ENCODE measurements at regions not wholly inside any gene's neighbourhood (a gene's known extent, or its start where the extent isn't known, plus 50 kb on each side); places are given as distances from the start of the nearest gene placed in this dataset.
"Not testable (repeated sequence)": the region's sequence is repeated elsewhere in the genome, so short reads cannot be mapped to it uniquely, and the experiment has no call there.

- not testable (repeated sequence) for H3K36me3 ChIP-seq (ENCODE audit: control insufficient read depth in 4 of 4, insufficient read depth in 3 of 4, low read depth in 1 of 4, low read length in 3 of 4); H3K27ac ChIP-seq (ENCODE audit: low read depth in 1 of 2, low read length in 2 of 2); H3K4me1 ChIP-seq (ENCODE audit: control insufficient read depth in 4 of 4, insufficient read depth in 4 of 4, low read length in 3 of 4); DNase-seq (ENCODE audit: low spot score); H3K4me3 ChIP-seq (ENCODE audit: low read depth in 1 of 3, low read length in 3 of 3); H3K27me3 ChIP-seq (ENCODE audit: control insufficient read depth in 4 of 4, insufficient read depth in 4 of 4, low read length in 3 of 4); H3K9me3 ChIP-seq (ENCODE audit: control insufficient read depth in 4 of 4, low read length in 3 of 4); H3K9ac ChIP-seq (ENCODE audit: low read depth in 1 of 2, low read length in 2 of 2)
- TF ChIP-seq YY1 (IDR thresholded peaks at IDR 0.05), result peak; percentile 19
- TF ChIP-seq RXRA (IDR thresholded peaks at IDR 0.05), result peak; percentile 46
- peak; percentile 24 for TF ChIP-seq SP1 (IDR thresholded peaks at IDR 0.05)
- TF ChIP-seq HNF4A (conservative IDR thresholded peaks at IDR 0.05), result peak; percentile 43 to 47
These were observed 52.0 kb downstream of the SYT15B start for GRCh38 chr10:47711428-47711827.

DNA sequence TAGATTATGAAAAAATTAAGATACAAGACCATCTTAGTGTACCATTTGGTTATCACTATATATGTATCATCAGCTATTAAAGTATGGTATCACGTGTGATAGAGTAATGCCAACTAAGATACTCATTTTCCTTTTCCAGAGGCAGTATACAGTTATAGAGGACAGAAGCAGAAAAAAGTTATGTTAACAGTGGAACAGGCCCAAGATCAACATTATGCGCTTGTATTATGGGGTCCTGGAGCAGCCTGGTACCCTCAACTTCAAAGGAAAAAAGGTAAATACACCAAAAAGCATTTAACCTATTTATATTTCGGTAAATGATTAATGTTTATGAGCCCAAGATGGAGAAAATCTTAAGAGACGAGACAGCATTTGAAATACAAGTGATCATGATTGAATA lies 52.9 kb downstream of the SYT15B start:
- H3K4me1 ChIP-seq (ENCODE audit: control insufficient read depth in 4 of 4, insufficient read depth in 4 of 4, low read length in 3 of 4); H3K9me3 ChIP-seq (ENCODE audit: control insufficient read depth in 4 of 4, low read length in 3 of 4); H3K27ac ChIP-seq (ENCODE audit: low read depth in 1 of 2, low read length in 2 of 2); H3K4me3 ChIP-seq (ENCODE audit: low read depth in 1 of 3, low read length in 3 of 3); H3K27me3 ChIP-seq (ENCODE audit: control insufficient read depth in 4 of 4, insufficient read depth in 4 of 4, low read length in 3 of 4); H3K36me3 ChIP-seq (ENCODE audit: control insufficient read depth in 4 of 4, insufficient read depth in 3 of 4, low read depth in 1 of 4, low read length in 3 of 4); H3K9ac ChIP-seq (ENCODE audit: low read depth in 1 of 2, low read length in 2 of 2); DNase-seq (ENCODE audit: low spot score): not testable (repeated sequence)
- WGBS, result no CpG with 5 or more reads among the region's 4 CpGs

GRCh38 chr10:47705698-47706414 lies 57.5 kb downstream of the SYT15B start:
- H3K36me3 ChIP-seq (ENCODE audit: control insufficient read depth in 4 of 4, insufficient read depth in 3 of 4, low read depth in 1 of 4, low read length in 3 of 4); DNase-seq (ENCODE audit: low spot score); H3K4me1 ChIP-seq (ENCODE audit: control insufficient read depth in 4 of 4, insufficient read depth in 4 of 4, low read length in 3 of 4); H3K27me3 ChIP-seq (ENCODE audit: control insufficient read depth in 4 of 4, insufficient read depth in 4 of 4, low read length in 3 of 4); H3K9me3 ChIP-seq (ENCODE audit: control insufficient read depth in 4 of 4, low read length in 3 of 4): not testable (repeated sequence)
- Histone ChIP-seq H3K9ac (ENCODE audit: low read depth in 1 of 2, low read length in 2 of 2) (peak overlapping the region in 1 of 2 donors; percentile 31), H3K4me3 (ENCODE audit: low read depth in 1 of 3, low read length in 3 of 3) (peak overlapping the region in 1 of 3 donors; percentile 36), H3K27ac (ENCODE audit: low read depth in 1 of 2, low read length in 2 of 2) (peak overlapping the region; percentile 42 to 50)
- WGBS, result under 1% methylated on average over 24 of the region's 66 CpGs
- TF ChIP-seq YY1 (IDR thresholded peaks at IDR 0.05), result peak; percentile 76

GRCh38 chr10:47701285-47701684 lies 62.1 kb downstream of the SYT15B start:
- not testable (repeated sequence) for H3K36me3 ChIP-seq (ENCODE audit: control insufficient read depth in 4 of 4, insufficient read depth in 3 of 4, low read depth in 1 of 4, low read length in 3 of 4); H3K4me1 ChIP-seq (ENCODE audit: control insufficient read depth in 4 of 4, insufficient read depth in 4 of 4, low read length in 3 of 4); H3K27me3 ChIP-seq (ENCODE audit: control insufficient read depth in 4 of 4, insufficient read depth in 4 of 4, low read length in 3 of 4); DNase-seq (ENCODE audit: low spot score); H3K9ac ChIP-seq (ENCODE audit: low read depth in 1 of 2, low read length in 2 of 2); H3K27ac ChIP-seq (ENCODE audit: low read depth in 1 of 2, low read length in 2 of 2); H3K9me3 ChIP-seq (ENCODE audit: control insufficient read depth in 4 of 4, low read length in 3 of 4); H3K4me3 ChIP-seq (ENCODE audit: low read depth in 1 of 3, low read length in 3 of 3)
- 64% methylated on average over 1 of the region's 1 CpG for WGBS

GRCh38 chr10:47699854-47700253 lies 63.5 kb downstream of the SYT15B start:
- H3K27me3 ChIP-seq (ENCODE audit: control insufficient read depth in 4 of 4, insufficient read depth in 4 of 4, low read length in 3 of 4); H3K9ac ChIP-seq (ENCODE audit: low read depth in 1 of 2, low read length in 2 of 2); H3K9me3 ChIP-seq (ENCODE audit: control insufficient read depth in 4 of 4, low read length in 3 of 4); H3K36me3 ChIP-seq (ENCODE audit: control insufficient read depth in 4 of 4, insufficient read depth in 3 of 4, low read depth in 1 of 4, low read length in 3 of 4); DNase-seq (ENCODE audit: low spot score); H3K4me3 ChIP-seq (ENCODE audit: low read depth in 1 of 3, low read length in 3 of 3); H3K27ac ChIP-seq (ENCODE audit: low read depth in 1 of 2, low read length in 2 of 2); H3K4me1 ChIP-seq (ENCODE audit: control insufficient read depth in 4 of 4, insufficient read depth in 4 of 4, low read length in 3 of 4): not testable (repeated sequence)

GRCh38 chr10:47696170-47696569 lies 67.2 kb downstream of the SYT15B start:
- not testable (repeated sequence) for H3K36me3 ChIP-seq (ENCODE audit: control insufficient read depth in 4 of 4, insufficient read depth in 3 of 4, low read depth in 1 of 4, low read length in 3 of 4); H3K4me1 ChIP-seq (ENCODE audit: control insufficient read depth in 4 of 4, insufficient read depth in 4 of 4, low read length in 3 of 4); H3K9ac ChIP-seq (ENCODE audit: low read depth in 1 of 2, low read length in 2 of 2); H3K4me3 ChIP-seq (ENCODE audit: low read depth in 1 of 3, low read length in 3 of 3); H3K27me3 ChIP-seq (ENCODE audit: control insufficient read depth in 4 of 4, insufficient read depth in 4 of 4, low read length in 3 of 4); H3K27ac ChIP-seq (ENCODE audit: low read depth in 1 of 2, low read length in 2 of 2); H3K9me3 ChIP-seq (ENCODE audit: control insufficient read depth in 4 of 4, low read length in 3 of 4); DNase-seq (ENCODE audit: low spot score)
- 82% methylated on average over 1 of the region's 1 CpG for WGBS

DNA sequence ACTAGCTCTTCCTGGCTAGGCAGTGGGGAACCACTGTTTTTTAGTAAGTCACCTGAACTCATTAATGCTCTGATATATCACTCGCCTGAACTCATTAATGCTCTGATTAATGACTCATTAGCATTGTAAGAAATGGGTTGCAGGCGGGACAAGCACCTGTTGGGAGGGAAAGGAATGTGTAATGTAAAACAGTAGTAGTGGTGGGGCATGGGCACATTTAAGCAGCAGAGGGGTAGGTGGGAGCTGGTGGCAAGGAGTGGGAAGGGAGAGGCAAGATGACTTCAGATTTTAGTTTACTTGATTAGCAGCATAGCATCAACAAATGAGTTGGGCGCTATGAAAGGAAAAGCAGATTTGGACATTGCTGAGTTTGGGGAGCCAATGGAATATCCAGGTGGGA lies 68.2 kb downstream of the SYT15B start:
- not testable (repeated sequence) for H3K4me1 ChIP-seq (ENCODE audit: control insufficient read depth in 4 of 4, insufficient read depth in 4 of 4, low read length in 3 of 4); DNase-seq (ENCODE audit: low spot score); H3K27ac ChIP-seq (ENCODE audit: low read depth in 1 of 2, low read length in 2 of 2); H3K9me3 ChIP-seq (ENCODE audit: control insufficient read depth in 4 of 4, low read length in 3 of 4); H3K4me3 ChIP-seq (ENCODE audit: low read depth in 1 of 3, low read length in 3 of 3); H3K36me3 ChIP-seq (ENCODE audit: control insufficient read depth in 4 of 4, insufficient read depth in 3 of 4, low read depth in 1 of 4, low read length in 3 of 4); H3K9ac ChIP-seq (ENCODE audit: low read depth in 1 of 2, low read length in 2 of 2); H3K27me3 ChIP-seq (ENCODE audit: control insufficient read depth in 4 of 4, insufficient read depth in 4 of 4, low read length in 3 of 4)
- WGBS, result 96% methylated on average over 3 of the region's 3 CpGs

DNA sequence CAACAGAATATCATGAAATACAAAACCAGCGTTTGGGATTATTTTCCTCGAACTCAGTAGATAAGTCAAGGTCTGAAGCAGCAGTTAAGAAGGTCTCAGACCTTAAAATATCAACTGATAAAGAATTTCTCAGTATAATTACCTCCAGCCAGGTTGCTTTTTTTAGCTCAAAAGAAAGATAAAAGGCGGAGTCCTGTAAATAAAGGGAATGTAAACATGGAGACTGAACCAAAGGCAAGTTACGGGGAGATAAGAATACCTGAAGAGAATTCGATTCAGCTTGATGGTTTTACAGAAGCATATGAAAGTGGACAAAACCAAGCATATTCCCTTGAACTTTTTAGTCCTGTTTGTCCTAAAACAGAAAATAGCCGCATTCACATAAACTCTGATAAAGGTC lies 73.1 kb downstream of the SYT15B start:
- not testable (repeated sequence) for H3K4me3 ChIP-seq (ENCODE audit: low read depth in 1 of 3, low read length in 3 of 3); H3K27me3 ChIP-seq (ENCODE audit: control insufficient read depth in 4 of 4, insufficient read depth in 4 of 4, low read length in 3 of 4); H3K27ac ChIP-seq (ENCODE audit: low read depth in 1 of 2, low read length in 2 of 2); H3K4me1 ChIP-seq (ENCODE audit: control insufficient read depth in 4 of 4, insufficient read depth in 4 of 4, low read length in 3 of 4); H3K9me3 ChIP-seq (ENCODE audit: control insufficient read depth in 4 of 4, low read length in 3 of 4); H3K36me3 ChIP-seq (ENCODE audit: control insufficient read depth in 4 of 4, insufficient read depth in 3 of 4, low read depth in 1 of 4, low read length in 3 of 4); H3K9ac ChIP-seq (ENCODE audit: low read depth in 1 of 2, low read length in 2 of 2); DNase-seq (ENCODE audit: low spot score)
- WGBS, result 48% methylated on average over 2 of the region's 6 CpGs

Data from liver (tissue), 7 donors.